NB4 (cell line): ENCODE measurements at regions not wholly inside any gene's neighbourhood (a gene's known extent, or its start where the extent isn't known, plus 50 kb on each side); places are given as distances from the start of the nearest gene placed in this dataset.

Experiments used
- POLR2A ChIP-seq: IDR thresholded peaks from 2 replicates; pipeline ENCODE4 v1.6.1; 2011; ENCODE audit warnings: mild to moderate bottlenecking; ENCODE audit not compliant: insufficient read length; ENCODE audit errors: extremely low read depth
- TF ChIP-seq, protein P1 (sequence below): IDR thresholded peaks from one replicate; pipeline ENCODE4 v1.5.1; 2012; ENCODE audit warnings: low read depth, low read length
- TF ChIP-seq, protein P2 (sequence below): IDR thresholded peaks from 2 replicates; pipeline ENCODE4 v1.6.1; 2011; ENCODE audit warnings: low read depth, low read length

DNA sequence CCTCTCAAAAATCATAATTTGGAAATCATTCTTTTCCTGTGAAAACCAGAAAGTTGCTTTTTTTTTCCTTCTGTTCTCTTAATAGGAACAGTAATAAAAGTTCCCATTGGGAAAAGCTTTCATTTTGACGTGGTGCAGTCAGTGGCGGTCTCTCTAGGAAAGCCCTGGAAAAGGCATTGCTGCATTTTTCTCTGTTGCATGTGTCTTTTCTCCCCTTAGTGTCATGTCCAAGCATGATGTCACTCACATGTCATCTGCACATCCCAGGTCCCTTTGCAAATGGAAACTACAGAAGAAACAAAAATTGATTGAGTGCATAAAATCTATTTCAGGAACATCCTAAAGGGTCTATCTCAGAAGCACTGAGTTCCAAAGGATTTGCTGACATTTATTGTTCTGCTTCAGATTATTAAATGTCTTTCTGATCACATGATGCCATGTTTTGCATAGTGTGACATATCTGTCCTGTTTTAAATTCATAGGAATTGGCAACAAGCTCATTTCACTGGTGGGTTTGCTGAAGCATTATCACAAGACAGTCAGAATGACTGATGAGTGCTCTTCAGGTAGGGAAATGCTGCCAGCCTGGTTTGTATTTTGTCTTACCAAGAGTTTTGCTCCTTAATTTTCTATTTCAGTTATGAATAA, 208.7 kb downstream of the SOX4 start:
- TF ChIP-seq, protein P1, sequence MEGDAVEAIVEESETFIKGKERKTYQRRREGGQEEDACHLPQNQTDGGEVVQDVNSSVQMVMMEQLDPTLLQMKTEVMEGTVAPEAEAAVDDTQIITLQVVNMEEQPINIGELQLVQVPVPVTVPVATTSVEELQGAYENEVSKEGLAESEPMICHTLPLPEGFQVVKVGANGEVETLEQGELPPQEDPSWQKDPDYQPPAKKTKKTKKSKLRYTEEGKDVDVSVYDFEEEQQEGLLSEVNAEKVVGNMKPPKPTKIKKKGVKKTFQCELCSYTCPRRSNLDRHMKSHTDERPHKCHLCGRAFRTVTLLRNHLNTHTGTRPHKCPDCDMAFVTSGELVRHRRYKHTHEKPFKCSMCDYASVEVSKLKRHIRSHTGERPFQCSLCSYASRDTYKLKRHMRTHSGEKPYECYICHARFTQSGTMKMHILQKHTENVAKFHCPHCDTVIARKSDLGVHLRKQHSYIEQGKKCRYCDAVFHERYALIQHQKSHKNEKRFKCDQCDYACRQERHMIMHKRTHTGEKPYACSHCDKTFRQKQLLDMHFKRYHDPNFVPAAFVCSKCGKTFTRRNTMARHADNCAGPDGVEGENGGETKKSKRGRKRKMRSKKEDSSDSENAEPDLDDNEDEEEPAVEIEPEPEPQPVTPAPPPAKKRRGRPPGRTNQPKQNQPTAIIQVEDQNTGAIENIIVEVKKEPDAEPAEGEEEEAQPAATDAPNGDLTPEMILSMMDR: no peak
- TF ChIP-seq, protein P2, sequence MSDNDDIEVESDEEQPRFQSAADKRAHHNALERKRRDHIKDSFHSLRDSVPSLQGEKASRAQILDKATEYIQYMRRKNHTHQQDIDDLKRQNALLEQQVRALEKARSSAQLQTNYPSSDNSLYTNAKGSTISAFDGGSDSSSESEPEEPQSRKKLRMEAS: no peak
- TF ChIP-seq POLR2A: no peak
